GM12892 (cell line): ENCODE measurements at regions not wholly inside any gene's neighbourhood (a gene's known extent, or its start where the extent isn't known, plus 50 kb on each side); places are given as distances from the start of the nearest gene placed in this dataset.
"Not testable (repeated sequence)": the region's sequence is repeated elsewhere in the genome, so short reads cannot be mapped to it uniquely, and the experiment has no call there.

Experiments used
- DNase-seq: peaks from one replicate; pipeline ENCODE4 v3.0.0; 2011; ENCODE audit not compliant: insufficient read length
- FAIRE-seq: peaks from 2 replicates; lab custom pipeline; 2011; peaks lifted over from hg19 to GRCh38; lab: Jason Lieb, UNC
- POLR2A ChIP-seq: IDR thresholded peaks from 2 replicates; pipeline ENCODE4 v1.6.1; 2011; ENCODE audit warnings: low read depth, low read length, control low read depth
- POLR2AphosphoS5 ChIP-seq: IDR thresholded peaks from 2 replicates; pipeline ENCODE4 v1.6.1; 2011; ENCODE audit warnings: low read depth, low read length, control low read depth
- TAF1 ChIP-seq: IDR thresholded peaks from 2 replicates; pipeline ENCODE4 v1.6.1; 2011; ENCODE audit warnings: low read depth, mild to moderate bottlenecking, control low read depth, low read length, borderline replicate concordance

- DNase-seq (no peak), FAIRE-seq (no peak)
- TF ChIP-seq POLR2AphosphoS5 (no peak), TAF1 (no peak), POLR2A (no peak)
These were observed 125.8 kb upstream of the SRSF6 start for GRCh38 chr20:43331906-43332305.

- FAIRE-seq, result no peak
- no peak for DNase-seq
- no peak for TF ChIP-seq TAF1
- TF ChIP-seq POLR2AphosphoS5, result no peak
- no peak for TF ChIP-seq POLR2A
These were observed 129.0 kb upstream of the SRSF6 start for GRCh38 chr20:43328697-43329096.

GRCh38 chr20:43327234-43327633 is 130.5 kb upstream of the SRSF6 start:
- not testable (repeated sequence) for FAIRE-seq, DNase-seq

GRCh38 chr20:43325926-43326325 is 131.8 kb upstream of the SRSF6 start:
- FAIRE-seq (no peak), DNase-seq (no peak)
- no peak for TF ChIP-seq TAF1
- no peak for TF ChIP-seq POLR2A
- TF ChIP-seq POLR2AphosphoS5, result no peak

DNA sequence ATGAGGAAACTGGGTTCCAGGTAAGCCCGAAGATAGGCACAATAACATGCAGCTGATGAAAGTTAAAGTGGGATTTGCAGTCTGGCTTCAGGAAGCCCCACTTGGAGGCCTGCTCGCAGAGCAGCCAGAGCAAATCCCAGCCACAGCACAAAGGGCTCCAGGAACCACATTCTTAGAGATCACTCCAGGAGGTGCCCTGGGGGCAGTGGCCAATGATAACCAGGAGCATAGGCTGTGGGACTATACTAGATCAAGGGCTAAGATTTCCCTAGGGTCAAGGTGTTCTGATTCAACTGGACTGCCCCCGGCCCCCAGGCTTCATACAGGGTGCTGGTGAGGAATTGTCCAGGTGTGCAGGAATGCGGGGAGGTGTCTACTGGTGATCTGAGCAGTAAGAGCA is 133.9 kb upstream of the PTPRT start:
- TF ChIP-seq POLR2AphosphoS5 (no peak), TAF1 (no peak)
- FAIRE-seq (no peak), DNase-seq (no peak)

DNA sequence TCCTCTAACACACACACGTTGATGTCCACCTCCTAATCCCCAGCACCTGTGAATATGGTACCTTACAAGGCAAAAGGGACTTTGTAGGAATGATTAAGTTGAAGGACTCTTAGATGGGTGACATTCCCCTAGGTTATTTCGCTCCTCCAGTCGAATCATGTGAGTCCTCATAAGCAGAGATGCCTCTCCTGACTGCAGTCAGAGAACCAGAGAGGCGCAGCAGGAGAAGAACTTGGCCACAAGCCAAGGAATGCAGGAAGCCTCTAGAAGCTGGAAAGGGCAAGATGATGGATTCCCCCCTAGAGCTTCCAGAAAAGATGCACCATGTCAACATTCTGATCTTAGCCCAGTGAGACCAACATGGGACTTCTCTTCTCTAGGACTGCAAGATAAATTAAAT is 133.1 kb upstream of the PTPRT start:
- DNase-seq (no peak), FAIRE-seq (no peak)
- TF ChIP-seq POLR2AphosphoS5, result no peak
- no peak for TF ChIP-seq TAF1
- no peak for TF ChIP-seq POLR2A

GRCh38 chr20:43320536-43320935 is 130.8 kb upstream of the PTPRT start:
- FAIRE-seq (no peak), DNase-seq (no peak)
- TF ChIP-seq TAF1 (no peak), POLR2A (no peak), POLR2AphosphoS5 (no peak)

GRCh38 chr20:43318755-43319297 is 129.1 kb upstream of the PTPRT start:
- no peak for TF ChIP-seq TAF1
- TF ChIP-seq POLR2AphosphoS5, result no peak
- TF ChIP-seq POLR2A, result no peak
- DNase-seq (no peak), FAIRE-seq (no peak)

- no peak for FAIRE-seq
These were observed 126.6 kb upstream of the PTPRT start for GRCh38 chr20:43316271-43316670.

GRCh38 chr20:43309266-43309665 is 119.6 kb upstream of the PTPRT start:
- FAIRE-seq (no peak), DNase-seq (no peak)
- TF ChIP-seq TAF1 (no peak), POLR2A (no peak), POLR2AphosphoS5 (no peak)

More at GRCh38 chr20:43316271-43316670, 126.6 kb upstream of the PTPRT start:
- TF ChIP-seq TAF1 (no peak), POLR2AphosphoS5 (no peak), POLR2A (no peak)
- DNase-seq, result no peak

- TF ChIP-seq POLR2A (no peak), POLR2AphosphoS5 (no peak), TAF1 (no peak)
- DNase-seq (no peak), FAIRE-seq (no peak)
These were observed 117.1 kb upstream of the PTPRT start for GRCh38 chr20:43306837-43307236.

DNA sequence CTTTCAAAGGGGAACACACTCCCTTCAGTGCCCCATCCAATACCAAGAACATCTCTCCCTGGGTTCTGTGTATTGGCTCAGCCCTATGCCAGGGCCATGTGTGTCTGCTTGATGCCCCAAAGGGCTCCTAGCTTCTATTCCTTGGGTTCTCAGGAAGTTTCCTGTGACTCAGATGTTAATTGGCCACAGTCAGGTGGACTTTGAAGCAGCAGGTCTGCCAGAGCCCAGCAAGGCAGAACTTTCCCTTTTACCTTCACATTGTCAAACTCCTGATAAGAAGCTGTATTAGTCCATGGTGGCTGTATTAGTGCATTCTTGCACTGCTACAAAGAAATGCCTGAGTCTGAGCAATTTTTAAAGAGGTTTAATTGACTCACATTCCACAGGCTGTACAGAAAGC is 116.0 kb upstream of the PTPRT start:
- FAIRE-seq, result no peak
- no peak for DNase-seq
- TF ChIP-seq TAF1, result no peak
- TF ChIP-seq POLR2A, result no peak
- TF ChIP-seq POLR2AphosphoS5, result no peak

DNA sequence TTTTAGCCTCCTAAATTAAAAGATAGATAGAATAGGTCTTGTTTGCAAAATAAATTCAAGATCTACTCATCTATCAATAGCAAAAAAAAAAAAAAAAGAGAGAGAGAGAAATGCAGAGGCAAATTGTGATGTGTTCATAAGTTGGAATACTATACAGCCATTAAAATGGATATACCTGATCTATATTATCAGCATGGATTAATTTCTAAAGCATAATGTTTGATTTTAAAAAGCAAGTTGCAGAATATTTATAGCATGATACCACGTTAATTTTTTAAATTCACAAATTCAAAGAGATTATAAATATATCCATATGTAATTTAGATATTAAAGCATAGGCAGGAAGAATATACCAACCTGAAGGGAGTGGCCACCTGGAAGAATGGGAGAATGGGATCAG is 114.9 kb upstream of the PTPRT start:
- no peak for FAIRE-seq

More for the DNA sequence above, 114.9 kb upstream of the PTPRT start:
- no peak for TF ChIP-seq POLR2AphosphoS5
- DNase-seq, result no peak
